BJ (cell line): ENCODE measurements at regions not wholly inside any gene's neighbourhood (a gene's known extent, or its start where the extent isn't known, plus 50 kb on each side); places are given as distances from the start of the nearest gene placed in this dataset.

Source experiments
- CTCF ChIA-PET: fragments of 350-600 bp; formaldehyde crosslinking; extraction: SDS; loops from one replicate; lab custom pipeline; 2021; ENCODE audit warnings: antibody characterized with exemption, inconsistent platforms; lab: Yijun Ruan, JAX
- POLR2A ChIA-PET: fragments of 300-600 bp; sonication (Branson Sonifier 250); formaldehyde crosslinking; extraction: SDS; loops from one replicate; lab custom pipeline; 2021; ENCODE audit warnings: antibody characterized with exemption; lab: Charles Lee
- DNase-seq: peaks from one replicate; pipeline ENCODE4 v3.0.0-alpha.2; 2011; ENCODE audit warnings: low read depth
- H3K27me3 ChIP-seq: 2 replicates; pipeline ENCODE4 v1.6.0; 2011; ENCODE audit warnings: low read length; ENCODE audit not compliant: control insufficient read depth, insufficient read depth
- H3K36me3 ChIP-seq: 2 replicates; pipeline ENCODE4 v1.5.1; 2011; ENCODE audit warnings: low read length; ENCODE audit not compliant: control insufficient read depth, insufficient read depth
- H3K4me3 ChIP-seq: 2 replicates; pipeline ENCODE4 v1.5.1; 2011; ENCODE audit warnings: low read depth, mild to moderate bottlenecking, control low read depth, low read length
- CTCF ChIP-seq: IDR thresholded peaks from 2 replicates; pipeline ENCODE4 v1.5.1; 2011; ENCODE audit warnings: low read depth, mild to moderate bottlenecking, control low read depth, inconsistent platforms, low read length, moderate library complexity; ENCODE audit not compliant: insufficient read depth

- CTCF ChIA-PET: interaction anchor here (0.7 to 2.6 kb wide), 7 partner anchors 12 to 1247 kb away, joined by 3 to 10 read pairs (median 3); no protein-coding TSS in a partner anchor
- Histone ChIP-seq H3K27me3 (no peaks in the 10 kb centered on the region), H3K36me3 (no peaks in the 10 kb centered on the region), H3K4me3 (no peak overlapping the region)
- no peak for DNase-seq
- POLR2A ChIA-PET: no interaction called here
- TF ChIP-seq CTCF: no peak
Measured at GRCh38 chr2:164429354-164429753, 191.9 kb downstream of the GRB14 start.

DNA sequence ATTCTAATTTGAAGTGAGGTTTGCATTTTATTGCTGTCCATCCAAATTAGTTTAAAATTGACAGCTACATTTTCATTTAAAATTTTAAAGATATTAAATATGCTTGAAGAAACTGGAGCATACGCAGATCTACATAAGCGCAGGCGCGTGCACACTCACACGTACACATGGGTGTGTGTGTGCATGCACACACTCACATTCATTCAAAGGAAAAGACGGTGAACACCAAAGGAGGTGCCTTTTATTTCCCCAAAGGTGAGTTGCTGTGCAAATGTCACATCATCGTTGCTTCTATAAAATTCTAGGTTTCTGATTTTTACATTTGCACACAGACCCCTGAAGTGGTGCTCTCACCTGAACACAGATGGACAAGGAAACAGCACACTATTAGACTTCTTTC lies 194.2 kb downstream of the GRB14 start:
- ChIA-PET CTCF (interaction anchor here (1.1 to 1.4 kb wide), 2 partner anchors 10 to 1081 kb away, joined by 4 read pairs; no protein-coding TSS in a partner anchor), POLR2A (no interaction called here)
- Histone ChIP-seq H3K36me3 (no peaks in the 10 kb centered on the region), H3K4me3 (no peak overlapping the region), H3K27me3 (no peaks in the 10 kb centered on the region)
- DNase-seq: no peak
- no peak for TF ChIP-seq CTCF

- no peak for DNase-seq
- ChIA-PET POLR2A (no interaction called here), CTCF (no interaction called here)
- Histone ChIP-seq H3K27me3 (no peaks in the 10 kb centered on the region), H3K36me3 (no peaks in the 10 kb centered on the region), H3K4me3 (no peak overlapping the region)
- no peak for TF ChIP-seq CTCF
Measured at GRCh38 chr2:164420787-164421186, 200.5 kb downstream of the GRB14 start.

GRCh38 chr2:164412831-164413230 lies 208.5 kb downstream of the GRB14 start:
- no peak for TF ChIP-seq CTCF
- ChIA-PET CTCF (no interaction called here), POLR2A (no interaction called here)
- no peak overlapping the region for H3K4me3 ChIP-seq
- no peak for DNase-seq
- H3K27me3 ChIP-seq: no peaks in the 10 kb centered on the region
- no peaks in the 10 kb centered on the region for H3K36me3 ChIP-seq

- ChIA-PET POLR2A (no interaction called here), CTCF (no interaction called here)
- DNase-seq: no peak
- Histone ChIP-seq H3K4me3 (no peak overlapping the region), H3K27me3 (no peaks in the 10 kb centered on the region), H3K36me3 (no peaks in the 10 kb centered on the region)
- TF ChIP-seq CTCF: no peak
Measured at GRCh38 chr2:164389411-164389810, 231.9 kb downstream of the GRB14 start.
